ENCODE measurements at regions not wholly inside any gene's neighbourhood (a gene's known extent, or its start where the extent isn't known, plus 50 kb on each side); places are given as distances from the start of the nearest gene placed in this dataset.
"Not testable (repeated sequence)": the region's sequence is repeated elsewhere in the genome, so short reads cannot be mapped to it uniquely, and the experiment has no call there.

GRCh38 chr7:106535234-106535932, 125.6 kb downstream of the CCDC71L start:
- Mint-ChIP-seq H3K4me3 (no peak overlapping the region), H3K36me3 (no peaks in the 10 kb centered on the region), H3K27ac (no peak overlapping the region), H3K27me3 (no peaks in the 10 kb centered on the region), H3K4me1 (peaks cover 7 to 9% (median 9%) of the 10 kb centered on the region in 3 donors), H3K9me3 (peaks cover 0 to 4% (median 0%) of the 10 kb centered on the region in 3 donors)
- Histone ChIP-seq H3K4me3 (ENCODE audit: control insufficient read depth in 1 of 2, extremely low read depth in 1 of 2, low read length in 1 of 2) (no peak overlapping the region), H3K9me3 (no peaks in the 10 kb centered on the region), H3K27ac (ENCODE audit: low read length) (no peak overlapping the region), H3K4me1 (ENCODE audit: control insufficient read depth in 1 of 2, extremely low read depth in 1 of 2, insufficient read depth in 2 of 2, low read length in 2 of 2) (no peaks in the 10 kb centered on the region), H3K27me3 (replicated peaks in 1 of 2; ENCODE audit: control insufficient read depth in 2 of 2, extremely low read depth in 1 of 2, insufficient read depth in 2 of 2, low read length in 1 of 2) (no peaks in the 10 kb centered on the region), H3K36me3 (ENCODE audit: control insufficient read depth in 2 of 2, extremely low read depth in 1 of 2, insufficient read depth in 1 of 2, low read length in 1 of 2) (no peaks in the 10 kb centered on the region)
- DNase-seq: no peak
- WGBS (ENCODE audit: insufficient coverage): 97% methylated on average over 5 of the region's 7 CpGs
- ChIA-PET CTCF (interaction anchor here in 1 of 2 donors (0.6 kb wide), 1 partner anchor 627 kb away, joined by 3 read pairs; no protein-coding TSS in a partner anchor), POLR2A (no interaction called here)
- no peak for ATAC-seq (replicated peaks in 1 of 4)

GRCh38 chr7:106534271-106534846, 126.6 kb downstream of the CCDC71L start:
- H3K9me3 Mint-ChIP-seq: peaks cover 0 to 4% (median 0%) of the 10 kb centered on the region in 3 donors
- H3K36me3 Mint-ChIP-seq: no peaks in the 10 kb centered on the region
- H3K27ac ChIP-seq (ENCODE audit: low read length): no peak overlapping the region
- H3K27me3 ChIP-seq (replicated peaks in 1 of 2; ENCODE audit: control insufficient read depth in 2 of 2, extremely low read depth in 1 of 2, insufficient read depth in 2 of 2, low read length in 1 of 2): no peaks in the 10 kb centered on the region
- no peak overlapping the region for H3K27ac Mint-ChIP-seq
- H3K27me3 Mint-ChIP-seq: no peaks in the 10 kb centered on the region
- WGBS (ENCODE audit: insufficient coverage): 89% methylated on average over 2 of the region's 8 CpGs
- no peak overlapping the region for H3K4me3 Mint-ChIP-seq
- no peak for DNase-seq
- no peaks in the 10 kb centered on the region for H3K9me3 ChIP-seq
- no peak overlapping the region for H3K4me3 ChIP-seq (ENCODE audit: control insufficient read depth in 1 of 2, extremely low read depth in 1 of 2, low read length in 1 of 2)
- H3K4me1 ChIP-seq (ENCODE audit: control insufficient read depth in 1 of 2, extremely low read depth in 1 of 2, insufficient read depth in 2 of 2, low read length in 2 of 2): no peaks in the 10 kb centered on the region
- H3K4me1 Mint-ChIP-seq: peaks cover 7 to 9% (median 9%) of the 10 kb centered on the region in 3 donors
- H3K36me3 ChIP-seq (ENCODE audit: control insufficient read depth in 2 of 2, extremely low read depth in 1 of 2, insufficient read depth in 1 of 2, low read length in 1 of 2): no peaks in the 10 kb centered on the region
- ChIA-PET POLR2A (interaction anchor here in 1 of 2 donors (0.5 kb wide), 1 partner anchor 111 kb away, joined by 6 read pairs; no protein-coding TSS in a partner anchor), CTCF (no interaction called here)
- no peak for ATAC-seq (replicated peaks in 1 of 4)

- H3K36me3 ChIP-seq (ENCODE audit: control insufficient read depth in 2 of 2, extremely low read depth in 1 of 2, insufficient read depth in 1 of 2, low read length in 1 of 2); H3K27me3 ChIP-seq (replicated peaks in 1 of 2; ENCODE audit: control insufficient read depth in 2 of 2, extremely low read depth in 1 of 2, insufficient read depth in 2 of 2, low read length in 1 of 2); H3K9me3 ChIP-seq; CTCF ChIA-PET; H3K27me3 Mint-ChIP-seq; H3K27ac ChIP-seq (ENCODE audit: low read length); POLR2A ChIA-PET; H3K4me1 ChIP-seq (ENCODE audit: control insufficient read depth in 1 of 2, extremely low read depth in 1 of 2, insufficient read depth in 2 of 2, low read length in 2 of 2); H3K36me3 Mint-ChIP-seq; ATAC-seq (replicated peaks in 1 of 4); H3K27ac Mint-ChIP-seq; H3K4me3 Mint-ChIP-seq; DNase-seq; H3K4me1 Mint-ChIP-seq; H3K9me3 Mint-ChIP-seq; H3K4me3 ChIP-seq (ENCODE audit: control insufficient read depth in 1 of 2, extremely low read depth in 1 of 2, low read length in 1 of 2): not testable (repeated sequence)
- 96% methylated on average over 5 of the region's 5 CpGs for WGBS (ENCODE audit: insufficient coverage)
Measured at GRCh38 chr7:106530183-106530582, 130.8 kb downstream of the CCDC71L start.

- POLR2A ChIA-PET; H3K27me3 Mint-ChIP-seq; H3K27ac ChIP-seq (ENCODE audit: low read length); DNase-seq; H3K4me3 ChIP-seq (ENCODE audit: control insufficient read depth in 1 of 2, extremely low read depth in 1 of 2, low read length in 1 of 2); H3K36me3 Mint-ChIP-seq; CTCF ChIA-PET; H3K27me3 ChIP-seq (replicated peaks in 1 of 2; ENCODE audit: control insufficient read depth in 2 of 2, extremely low read depth in 1 of 2, insufficient read depth in 2 of 2, low read length in 1 of 2); H3K36me3 ChIP-seq (ENCODE audit: control insufficient read depth in 2 of 2, extremely low read depth in 1 of 2, insufficient read depth in 1 of 2, low read length in 1 of 2); H3K4me1 ChIP-seq (ENCODE audit: control insufficient read depth in 1 of 2, extremely low read depth in 1 of 2, insufficient read depth in 2 of 2, low read length in 2 of 2); H3K9me3 Mint-ChIP-seq; H3K9me3 ChIP-seq; H3K27ac Mint-ChIP-seq; ATAC-seq (replicated peaks in 1 of 4); H3K4me3 Mint-ChIP-seq: not testable (repeated sequence)
- peaks cover 17 to 22% (median 18%) of the 10 kb centered on the region in 3 donors for H3K4me1 Mint-ChIP-seq
- no CpG with 5 or more reads among the region's 4 CpGs for WGBS (ENCODE audit: insufficient coverage)
Measured at GRCh38 chr7:106526617-106527016, 134.3 kb downstream of the CCDC71L start.

- H3K4me3 ChIP-seq (ENCODE audit: control insufficient read depth in 1 of 2, extremely low read depth in 1 of 2, low read length in 1 of 2): no peak overlapping the region
- ChIA-PET CTCF (no interaction called here), POLR2A (no interaction called here)
- H3K4me1 Mint-ChIP-seq: peaks cover 17 to 22% (median 18%) of the 10 kb centered on the region in 3 donors
- WGBS (ENCODE audit: insufficient coverage): no CpG with 5 or more reads among the region's 5 CpGs
- no peak overlapping the region for H3K27ac ChIP-seq (ENCODE audit: low read length)
- H3K4me1 ChIP-seq (ENCODE audit: control insufficient read depth in 1 of 2, extremely low read depth in 1 of 2, insufficient read depth in 2 of 2, low read length in 2 of 2): peaks cover 4 to 6% of the 10 kb centered on the region in 2 experiments
- DNase-seq (no peak), ATAC-seq (replicated peaks in 1 of 4) (peak in 2 of 4 experiments; percentile 15 to 20)
- no peaks in the 10 kb centered on the region for H3K36me3 ChIP-seq (ENCODE audit: control insufficient read depth in 2 of 2, extremely low read depth in 1 of 2, insufficient read depth in 1 of 2, low read length in 1 of 2)
- no peaks in the 10 kb centered on the region for H3K36me3 Mint-ChIP-seq
- H3K27me3 Mint-ChIP-seq: peaks cover 6 to 8% of the 10 kb centered on the region in 2 donors
- H3K9me3 ChIP-seq: no peaks in the 10 kb centered on the region
- peak overlapping the region in 1 of 3 donors; percentile 20 for H3K4me3 Mint-ChIP-seq
- H3K27me3 ChIP-seq (replicated peaks in 1 of 2; ENCODE audit: control insufficient read depth in 2 of 2, extremely low read depth in 1 of 2, insufficient read depth in 2 of 2, low read length in 1 of 2): peaks cover 0 to 5% of the 10 kb centered on the region in 2 experiments
- peak overlapping the region; percentile 72 to 77 for H3K27ac Mint-ChIP-seq
- H3K9me3 Mint-ChIP-seq: no peaks in the 10 kb centered on the region
Measured at GRCh38 chr7:106524690-106525059, 136.3 kb downstream of the CCDC71L start.

- Mint-ChIP-seq H3K9me3 (no peaks in the 10 kb centered on the region), H3K4me3 (no peak overlapping the region), H3K4me1 (peaks cover 17 to 22% (median 18%) of the 10 kb centered on the region in 3 donors), H3K27me3 (peaks cover 13 to 18% of the 10 kb centered on the region in 2 donors), H3K27ac (no peak overlapping the region), H3K36me3 (no peaks in the 10 kb centered on the region)
- Histone ChIP-seq H3K4me1 (ENCODE audit: control insufficient read depth in 1 of 2, extremely low read depth in 1 of 2, insufficient read depth in 2 of 2, low read length in 2 of 2) (peaks cover 4 to 6% of the 10 kb centered on the region in 2 experiments), H3K27ac (ENCODE audit: low read length) (no peak overlapping the region), H3K27me3 (replicated peaks in 1 of 2; ENCODE audit: control insufficient read depth in 2 of 2, extremely low read depth in 1 of 2, insufficient read depth in 2 of 2, low read length in 1 of 2) (peaks cover 0 to 6% of the 10 kb centered on the region in 2 experiments), H3K36me3 (ENCODE audit: control insufficient read depth in 2 of 2, extremely low read depth in 1 of 2, insufficient read depth in 1 of 2, low read length in 1 of 2) (no peaks in the 10 kb centered on the region), H3K9me3 (no peaks in the 10 kb centered on the region), H3K4me3 (ENCODE audit: control insufficient read depth in 1 of 2, extremely low read depth in 1 of 2, low read length in 1 of 2) (no peak overlapping the region)
- DNase-seq: no peak
- no peak for ATAC-seq (replicated peaks in 1 of 4)
- CTCF ChIA-PET: no interaction called here
- WGBS (ENCODE audit: insufficient coverage): 73% methylated on average over 8 of the region's 8 CpGs
- POLR2A ChIA-PET: no interaction called here
Measured at GRCh38 chr7:106523482-106523881, 137.5 kb downstream of the CCDC71L start.

Measured in T-cell (primary cell).